Mucosa of stomach (tissue), 1 donor: ENCODE measurements at regions not wholly inside any gene's neighbourhood (a gene's known extent, or its start where the extent isn't known, plus 50 kb on each side); places are given as distances from the start of the nearest gene placed in this dataset.
"Not testable (repeated sequence)": the region's sequence is repeated elsewhere in the genome, so short reads cannot be mapped to it uniquely, and the experiment has no call there.

Experiments
- H3K27me3 ChIP-seq: one replicate; pipeline ENCODE4 v1.7.0; 2013; ENCODE audit warnings: mild to moderate bottlenecking, low read length; ENCODE audit not compliant: control insufficient read depth, insufficient read depth
- H3K36me3 ChIP-seq: one replicate; pipeline ENCODE4 v1.7.0; 2013; ENCODE audit warnings: low read length; ENCODE audit not compliant: control insufficient read depth, insufficient read depth
- H3K4me1 ChIP-seq: one replicate; pipeline ENCODE4 v1.7.0; 2013; ENCODE audit warnings: mild to moderate bottlenecking, low read length; ENCODE audit not compliant: control insufficient read depth, insufficient read depth
- H3K4me3 ChIP-seq: one replicate; pipeline ENCODE4 v1.7.0; 2013; ENCODE audit warnings: low read length
- H3K9ac ChIP-seq: one replicate; pipeline ENCODE4 v1.7.0; 2013; ENCODE audit warnings: mild to moderate bottlenecking, low read length, moderate library complexity
- H3K9me3 ChIP-seq: one replicate; pipeline ENCODE4 v1.7.0; 2013; ENCODE audit warnings: mild to moderate bottlenecking, low read length, moderate library complexity; ENCODE audit not compliant: control insufficient read depth
- donor health status: Pancreatic carcinoma.

DNA sequence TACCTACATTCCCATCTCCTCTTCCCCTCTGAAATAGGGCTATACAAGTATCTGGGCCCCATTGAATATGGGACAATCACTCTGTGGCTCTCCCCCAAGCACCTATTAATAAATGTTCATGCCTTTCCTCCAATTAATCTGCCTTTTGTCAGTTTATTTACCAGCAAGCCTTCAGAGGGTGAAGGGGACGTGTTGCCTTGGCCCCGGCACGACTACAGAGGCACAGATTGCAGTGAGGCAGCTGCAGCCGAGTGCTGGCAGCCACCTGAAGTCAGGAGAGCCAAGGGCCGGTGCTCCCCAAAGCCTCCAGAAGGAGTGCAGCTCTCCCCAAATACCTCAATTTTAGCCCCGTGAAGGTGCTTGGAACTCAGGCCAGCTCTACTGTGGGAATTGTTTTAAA, 580.9 kb upstream of the B3GAT1 start:
- no peak overlapping the region for H3K9ac ChIP-seq
- no peak overlapping the region for H3K4me3 ChIP-seq
- no peaks in the 10 kb centered on the region for H3K4me1 ChIP-seq
- H3K9me3 ChIP-seq, result no peaks in the 10 kb centered on the region
- H3K36me3 ChIP-seq, result no peaks in the 10 kb centered on the region
- H3K27me3 ChIP-seq, result no peaks in the 10 kb centered on the region

DNA sequence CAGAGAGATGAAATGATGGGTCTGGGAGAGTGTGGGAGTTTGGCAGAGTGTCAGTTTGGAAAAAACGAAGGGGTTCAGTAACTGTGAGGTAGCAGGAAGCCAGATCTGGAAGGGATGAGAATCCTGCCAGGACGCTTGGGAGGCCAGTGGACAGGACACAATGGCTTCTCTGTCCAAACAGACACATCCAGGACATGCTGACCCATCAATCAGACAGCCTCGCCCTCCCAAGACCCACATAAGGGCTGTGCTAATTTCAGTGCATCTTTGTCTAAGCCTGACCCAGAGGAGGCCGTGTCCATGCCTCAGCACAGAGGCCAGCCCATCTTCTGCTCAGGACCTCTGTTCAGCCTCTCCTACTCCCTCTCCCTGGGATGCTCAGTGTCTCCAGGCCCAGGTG, 576.5 kb upstream of the B3GAT1 start:
- Histone ChIP-seq H3K27me3 (no peaks in the 10 kb centered on the region), H3K4me3 (no peak overlapping the region), H3K9ac (no peak overlapping the region), H3K36me3 (no peaks in the 10 kb centered on the region), H3K9me3 (no peaks in the 10 kb centered on the region), H3K4me1 (no peaks in the 10 kb centered on the region)

DNA sequence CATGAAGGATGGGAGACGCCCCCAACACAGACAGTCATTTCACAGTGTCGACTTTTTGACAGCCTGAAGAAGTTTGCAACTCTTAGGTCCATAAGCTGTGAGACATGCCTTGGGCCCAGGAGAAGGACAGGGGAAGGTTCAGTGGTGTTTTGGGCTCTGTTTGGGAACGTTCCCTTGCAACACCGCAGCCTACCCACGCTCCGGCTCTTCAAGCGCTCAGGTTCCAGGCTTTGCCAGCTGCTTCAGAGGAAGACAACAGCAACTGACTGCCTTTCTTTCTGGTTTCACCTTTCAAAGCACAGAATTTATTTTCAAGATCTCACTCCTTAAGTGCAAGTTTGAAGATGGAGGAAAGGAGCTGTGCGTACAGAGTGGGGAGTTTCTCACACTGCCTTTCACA, 575.8 kb upstream of the B3GAT1 start:
- Histone ChIP-seq H3K36me3 (no peaks in the 10 kb centered on the region), H3K27me3 (no peaks in the 10 kb centered on the region), H3K9ac (no peak overlapping the region), H3K4me1 (no peaks in the 10 kb centered on the region), H3K4me3 (no peak overlapping the region), H3K9me3 (no peaks in the 10 kb centered on the region)

DNA sequence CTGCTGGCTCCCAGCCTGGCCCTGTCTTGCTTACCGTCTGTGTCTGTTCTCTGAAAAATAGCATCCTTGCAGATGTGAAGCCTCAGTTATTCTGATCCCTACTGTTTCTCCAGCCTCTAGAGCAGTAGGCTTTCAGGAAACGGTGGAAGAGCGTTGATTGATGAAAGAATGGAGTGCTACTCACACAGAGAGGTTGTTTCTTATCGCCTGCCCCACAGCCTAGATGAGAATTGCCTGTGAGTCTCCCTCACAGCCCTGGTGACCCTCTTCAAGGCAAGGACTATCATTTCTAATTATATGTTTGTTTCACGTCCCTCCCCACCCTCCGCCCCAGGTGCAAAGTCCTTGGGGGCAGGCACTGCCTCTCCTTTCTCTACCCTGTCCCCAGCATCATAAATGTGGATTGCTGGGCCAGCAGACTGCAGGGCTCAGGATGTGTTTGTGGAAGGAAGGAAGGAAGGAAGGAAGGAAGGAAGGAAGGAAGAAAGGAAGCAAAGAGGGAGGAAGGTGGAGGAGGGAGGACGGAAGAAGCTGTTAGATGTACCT, 575.3 kb upstream of the B3GAT1 start:
- Histone ChIP-seq H3K36me3 (no peaks in the 10 kb centered on the region), H3K27me3 (no peaks in the 10 kb centered on the region), H3K9me3 (no peaks in the 10 kb centered on the region), H3K4me1 (no peaks in the 10 kb centered on the region), H3K4me3 (no peak overlapping the region), H3K9ac (no peak overlapping the region)

DNA sequence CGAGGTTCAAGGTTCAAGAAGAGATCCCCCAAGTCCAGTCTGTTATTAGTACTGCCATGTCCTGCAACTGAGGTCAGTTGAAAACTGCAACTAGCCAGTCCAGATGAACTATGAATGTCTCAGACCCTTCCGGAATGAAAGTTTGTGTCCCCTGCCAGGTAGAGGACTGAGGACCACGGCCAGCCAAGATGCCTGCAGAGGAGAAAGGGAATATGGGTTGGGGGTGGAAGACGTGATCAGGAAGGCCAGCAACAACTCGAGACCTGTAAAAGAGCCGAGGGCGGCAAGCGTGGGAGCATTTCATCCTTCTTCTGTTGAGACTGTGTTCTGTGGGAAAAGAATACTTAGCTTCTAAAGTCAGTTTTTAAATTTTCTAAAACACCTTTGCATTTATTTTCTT, 572.4 kb upstream of the B3GAT1 start:
- Histone ChIP-seq H3K36me3 (no peaks in the 10 kb centered on the region), H3K4me3 (no peak overlapping the region), H3K4me1 (no peaks in the 10 kb centered on the region), H3K9me3 (no peaks in the 10 kb centered on the region), H3K9ac (no peak overlapping the region), H3K27me3 (no peaks in the 10 kb centered on the region)

DNA sequence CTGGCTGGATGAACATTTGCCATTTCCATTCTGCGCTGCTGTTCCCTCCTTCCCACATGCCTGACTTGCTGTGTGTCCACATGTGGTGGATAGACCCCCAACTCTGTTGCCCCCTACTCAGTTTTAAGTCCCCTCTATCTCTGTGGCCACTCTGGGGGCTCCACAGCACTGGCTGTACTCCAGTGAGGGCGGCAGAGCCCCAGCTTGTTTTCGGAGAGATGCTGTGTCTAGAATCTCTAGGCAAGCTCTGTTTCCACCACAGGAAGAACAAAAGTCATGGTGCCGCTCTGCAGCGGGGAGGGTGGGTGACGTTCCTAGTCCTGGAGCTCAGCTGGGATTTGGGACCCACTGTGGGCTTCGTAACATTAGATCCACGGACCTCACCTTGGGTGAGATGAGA, 570.4 kb upstream of the B3GAT1 start:
- not testable (repeated sequence) for H3K9me3 ChIP-seq, H3K4me1 ChIP-seq, H3K9ac ChIP-seq, H3K27me3 ChIP-seq, H3K36me3 ChIP-seq, H3K4me3 ChIP-seq

DNA sequence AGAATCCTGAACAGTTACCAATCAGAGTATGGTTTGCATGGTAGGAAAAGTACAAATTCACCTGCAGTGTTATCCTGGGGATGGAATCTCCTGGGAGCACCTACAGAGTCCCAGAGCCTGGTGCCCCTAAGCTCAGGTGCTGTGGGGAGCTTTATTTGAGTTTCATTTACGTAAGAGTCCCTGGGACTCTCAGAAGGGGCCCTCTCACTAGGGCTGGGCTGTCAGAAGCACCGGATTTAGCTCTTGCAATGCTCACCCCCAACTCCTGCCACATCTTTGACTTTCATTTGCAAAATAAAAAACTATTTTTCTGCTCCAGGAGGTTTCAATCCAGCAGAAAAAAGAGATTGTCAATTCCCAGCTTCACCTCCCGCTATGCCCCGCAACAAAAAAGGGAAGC, 569.8 kb upstream of the B3GAT1 start:
- no peaks in the 10 kb centered on the region for H3K36me3 ChIP-seq

DNA sequence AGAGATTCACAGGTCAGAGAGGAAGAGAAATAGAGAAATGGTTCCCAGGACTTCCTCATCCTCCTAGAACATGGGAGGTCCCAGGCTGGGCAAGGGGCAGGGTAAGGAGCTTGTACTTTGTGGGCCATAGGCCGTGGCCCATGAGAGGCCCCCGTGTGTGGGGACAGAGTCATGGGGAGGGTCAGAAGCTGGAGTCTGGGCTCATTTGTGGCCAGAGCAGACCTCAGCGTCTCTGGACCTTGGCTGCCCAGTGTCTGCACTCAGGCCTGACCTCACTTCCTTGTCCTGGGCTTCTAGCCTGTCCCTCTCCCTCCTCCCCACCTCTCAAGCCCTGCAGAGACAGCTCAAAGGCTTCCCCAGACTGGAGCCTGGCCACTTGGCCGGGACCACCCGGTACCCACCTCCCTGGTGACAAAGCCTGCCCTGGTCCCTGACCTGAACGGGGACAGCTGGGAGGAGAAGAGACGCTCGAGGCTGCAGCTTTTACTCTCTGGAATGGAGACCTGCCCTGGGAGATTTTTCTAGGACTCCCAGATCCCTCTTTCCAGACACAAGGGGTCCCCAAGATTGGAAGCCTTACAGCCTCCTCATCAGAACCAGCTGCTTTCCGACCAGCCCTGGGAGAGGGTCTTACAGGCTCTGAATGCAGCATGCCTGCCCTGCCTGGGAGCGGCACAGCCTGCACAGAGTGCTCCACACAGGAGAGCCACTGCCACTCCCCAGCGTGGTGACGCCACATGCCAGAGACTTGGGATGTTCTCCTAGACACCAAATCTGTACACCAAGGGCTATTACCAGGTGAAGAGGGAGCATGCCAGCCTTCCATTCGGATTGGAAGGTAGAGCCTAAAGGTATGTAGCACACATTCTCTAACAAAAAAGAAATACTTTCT, 569.0 kb upstream of the B3GAT1 start:
- no peaks in the 10 kb centered on the region for H3K36me3 ChIP-seq
- H3K4me1 ChIP-seq, result no peaks in the 10 kb centered on the region
- no peaks in the 10 kb centered on the region for H3K9me3 ChIP-seq
- H3K9ac ChIP-seq, result no peak overlapping the region
- no peak overlapping the region for H3K4me3 ChIP-seq
- H3K27me3 ChIP-seq, result no peaks in the 10 kb centered on the region

More for the DNA sequence above, 569.8 kb upstream of the B3GAT1 start:
- Histone ChIP-seq H3K9ac (no peak overlapping the region), H3K27me3 (no peaks in the 10 kb centered on the region), H3K9me3 (no peaks in the 10 kb centered on the region), H3K4me1 (no peaks in the 10 kb centered on the region), H3K4me3 (no peak overlapping the region)

DNA sequence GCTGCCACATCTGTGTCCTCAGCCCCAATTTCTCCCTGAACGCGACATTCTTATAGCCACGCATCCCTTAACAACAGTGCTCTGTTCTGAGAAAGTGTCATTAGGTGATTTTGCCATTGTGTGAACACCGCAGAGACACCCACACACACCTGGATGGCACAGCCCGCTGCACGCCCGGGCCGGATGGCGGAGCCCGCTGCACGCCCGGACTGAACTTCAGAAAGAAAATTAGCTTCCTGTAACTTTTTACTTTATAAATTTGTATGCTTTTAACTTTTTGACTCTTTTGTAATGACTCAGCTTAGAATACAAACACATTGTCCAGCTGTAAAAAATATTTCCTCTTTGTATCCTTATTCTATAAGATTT, 567.0 kb upstream of the B3GAT1 start:
- not testable (repeated sequence) for H3K9ac ChIP-seq, H3K27me3 ChIP-seq, H3K4me1 ChIP-seq, H3K36me3 ChIP-seq, H3K9me3 ChIP-seq, H3K4me3 ChIP-seq

DNA sequence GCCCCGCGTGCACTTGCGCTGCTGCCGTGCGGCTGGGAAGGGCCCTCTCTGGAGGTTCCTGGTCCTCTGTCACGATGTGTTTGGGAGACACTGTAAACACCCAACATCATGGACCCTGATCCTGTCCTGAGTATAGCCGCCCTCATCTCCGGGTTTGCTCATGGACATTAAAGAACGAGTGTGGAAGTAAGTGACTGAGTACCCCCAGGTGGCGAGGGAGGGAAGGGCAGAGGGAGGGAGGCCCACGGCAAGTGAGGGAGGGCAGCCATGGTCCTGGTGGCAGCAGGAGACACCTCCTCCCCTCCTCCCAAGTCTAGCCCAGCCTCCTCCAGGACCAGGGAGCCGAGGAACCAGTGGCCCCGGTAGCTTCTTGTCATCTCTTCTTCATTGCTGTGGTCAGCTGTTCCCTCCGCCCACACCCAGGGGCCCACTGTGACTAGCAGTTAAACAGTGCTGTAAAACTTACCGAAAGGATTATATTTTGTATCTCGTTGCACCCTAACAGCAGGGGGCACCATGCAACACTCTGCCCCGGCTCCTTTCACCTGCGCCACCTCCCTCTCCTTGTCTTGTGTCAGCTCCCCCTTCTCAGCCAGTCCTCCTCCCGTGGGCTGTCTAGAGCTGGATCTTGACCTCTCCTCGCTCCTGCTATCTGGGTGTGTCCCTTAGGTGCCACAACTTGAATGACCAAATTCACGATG, 566.5 kb upstream of the B3GAT1 start:
- no peaks in the 10 kb centered on the region for H3K9me3 ChIP-seq
- no peaks in the 10 kb centered on the region for H3K27me3 ChIP-seq
- no peaks in the 10 kb centered on the region for H3K4me1 ChIP-seq
- no peak overlapping the region for H3K4me3 ChIP-seq
- H3K36me3 ChIP-seq, result no peaks in the 10 kb centered on the region
- no peak overlapping the region for H3K9ac ChIP-seq

DNA sequence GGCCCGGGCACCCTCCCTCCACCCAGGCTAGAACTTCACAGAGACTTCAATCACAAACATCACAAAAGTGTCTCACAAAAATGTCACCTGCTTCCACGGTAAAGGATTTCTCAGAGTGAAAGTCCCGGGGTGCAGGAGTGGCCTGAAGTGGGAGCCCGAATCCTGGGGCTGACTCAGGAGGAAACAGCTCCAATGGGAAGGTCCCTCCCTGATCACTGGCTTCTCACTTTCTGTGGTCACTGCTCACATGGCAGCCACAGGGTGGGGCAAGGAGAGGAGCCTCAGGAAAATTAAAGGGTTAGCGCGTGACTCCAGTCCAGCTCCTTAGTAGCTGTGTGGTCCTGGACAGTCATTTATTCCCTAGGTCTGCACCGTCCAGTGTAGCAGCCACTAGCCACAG, 564.5 kb upstream of the B3GAT1 start:
- no peaks in the 10 kb centered on the region for H3K27me3 ChIP-seq
- no peaks in the 10 kb centered on the region for H3K4me1 ChIP-seq

DNA sequence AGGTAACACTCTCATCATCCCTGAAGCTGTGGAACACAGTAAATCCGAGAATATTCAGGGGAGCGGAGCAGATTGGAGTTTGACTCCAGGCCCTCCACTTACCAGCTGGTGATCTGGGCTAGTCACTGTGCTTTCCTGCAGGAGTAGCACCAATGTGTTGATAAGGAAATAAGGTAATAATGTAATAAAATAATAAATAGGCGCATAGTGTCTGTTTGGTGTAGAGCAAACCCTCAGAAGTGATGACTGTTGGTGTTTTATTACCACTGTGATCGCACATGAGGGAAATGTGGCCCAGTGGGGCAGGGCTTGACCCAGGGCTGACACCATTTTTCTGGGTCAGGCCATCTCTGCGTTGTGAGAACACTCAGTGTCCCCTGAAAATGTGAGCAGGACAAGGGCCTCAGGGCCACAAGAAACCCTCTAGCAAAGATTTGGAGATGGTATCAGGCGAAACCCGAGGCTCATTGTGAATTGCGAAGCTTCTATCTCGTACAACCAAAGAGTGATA, 563.9 kb upstream of the B3GAT1 start:
- H3K4me3 ChIP-seq, result no peak overlapping the region
- no peaks in the 10 kb centered on the region for H3K9me3 ChIP-seq
- H3K27me3 ChIP-seq, result no peaks in the 10 kb centered on the region
- H3K36me3 ChIP-seq, result no peaks in the 10 kb centered on the region
- H3K9ac ChIP-seq, result no peak overlapping the region
- no peaks in the 10 kb centered on the region for H3K4me1 ChIP-seq

More for the DNA sequence above, 564.5 kb upstream of the B3GAT1 start:
- H3K9me3 ChIP-seq, result no peaks in the 10 kb centered on the region
- no peak overlapping the region for H3K9ac ChIP-seq
- H3K4me3 ChIP-seq, result no peak overlapping the region
- H3K36me3 ChIP-seq, result no peaks in the 10 kb centered on the region
